Memory B cell (primary cell): ENCODE measurements at regions not wholly inside any gene's neighbourhood (a gene's known extent, or its start where the extent isn't known, plus 50 kb on each side); places are given as distances from the start of the nearest gene placed in this dataset.

Experiments
- ATAC-seq: fragments of 150-1000 bp; cut with Tn5 transposase; 2 replicates; pipeline ENCODE4 v1.10.0; 2021; ENCODE audit warnings: low read depth, mild to moderate bottlenecking, moderate library complexity
- DNase-seq, 2 donors: peaks; one replicate each; pipeline ENCODE4 v3.0.0; 2022; ENCODE audit warnings: low spot score in 2 of 2
- H3K27ac Mint-ChIP-seq: one replicate; pipeline ENCODE4 v1.8.0; 2022; ENCODE audit warnings: mild to moderate bottlenecking, moderate library complexity, mixed read lengths
- H3K27me3 Mint-ChIP-seq: one replicate; pipeline ENCODE4 v1.8.0; 2022; ENCODE audit warnings: mixed read lengths
- H3K36me3 Mint-ChIP-seq: one replicate; pipeline ENCODE4 v1.8.0; 2022; ENCODE audit warnings: mild to moderate bottlenecking, mixed read lengths
- H3K4me1 Mint-ChIP-seq: one replicate; pipeline ENCODE4 v1.8.0; 2022; ENCODE audit warnings: mixed read lengths
- H3K4me3 Mint-ChIP-seq: one replicate; pipeline ENCODE4 v1.8.0; 2022; ENCODE audit warnings: mild to moderate bottlenecking, moderate library complexity, mixed read lengths
- H3K9me3 Mint-ChIP-seq: one replicate; pipeline ENCODE4 v1.8.0; 2022; ENCODE audit warnings: mixed read lengths

DNA sequence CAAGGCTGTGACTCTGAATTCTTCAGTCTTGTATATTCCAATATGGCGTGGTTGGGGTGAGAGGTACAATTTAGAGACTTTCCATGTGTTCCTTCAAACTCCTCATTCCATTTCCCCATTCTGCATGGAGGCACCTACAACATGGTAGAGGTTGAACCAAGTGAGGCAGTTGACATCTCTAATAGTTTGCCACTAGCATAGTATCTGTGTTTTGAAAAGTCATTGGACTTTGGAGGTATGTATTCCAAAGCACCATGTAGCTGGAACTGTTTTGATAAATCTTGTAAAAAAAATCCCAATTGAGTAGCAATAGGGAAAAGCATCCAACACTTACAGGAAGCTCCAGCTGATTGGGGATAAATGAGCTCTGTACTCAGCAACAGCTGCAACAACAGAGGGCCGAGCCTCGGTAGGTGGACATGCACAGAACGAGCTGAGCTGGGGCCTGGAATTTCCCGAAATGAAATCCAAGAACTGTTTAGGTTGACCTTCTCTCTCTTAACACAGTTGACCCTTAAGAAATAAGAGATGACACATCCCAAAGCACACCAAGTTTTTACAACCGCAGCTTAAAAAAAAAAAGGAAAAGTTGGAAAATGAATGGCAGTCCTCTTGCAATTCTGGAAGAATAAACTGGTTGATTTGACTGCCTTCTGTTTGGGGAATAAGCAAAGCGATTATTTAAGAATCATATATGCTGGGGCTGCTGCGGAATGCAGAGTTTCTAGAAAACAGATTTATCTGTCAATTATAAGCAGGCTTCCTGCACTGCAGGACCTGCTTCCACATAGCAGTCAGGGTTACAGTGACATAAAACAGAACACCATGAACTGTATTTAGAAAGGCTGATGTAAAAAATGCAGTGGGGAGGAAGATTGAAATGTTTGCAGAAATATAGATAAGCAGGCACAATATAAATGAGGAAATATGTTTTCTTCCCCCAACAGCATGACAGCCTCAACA is 194.6 kb upstream of the KRR1 start:
- ATAC-seq, result no peak
- Mint-ChIP-seq H3K9me3 (no peaks in the 10 kb centered on the region), H3K27me3 (no peaks in the 10 kb centered on the region), H3K27ac (no peak overlapping the region), H3K4me1 (peaks cover 8% of the 10 kb centered on the region), H3K4me3 (no peak overlapping the region), H3K36me3 (no peaks in the 10 kb centered on the region)
- DNase-seq, result no peak

DNA sequence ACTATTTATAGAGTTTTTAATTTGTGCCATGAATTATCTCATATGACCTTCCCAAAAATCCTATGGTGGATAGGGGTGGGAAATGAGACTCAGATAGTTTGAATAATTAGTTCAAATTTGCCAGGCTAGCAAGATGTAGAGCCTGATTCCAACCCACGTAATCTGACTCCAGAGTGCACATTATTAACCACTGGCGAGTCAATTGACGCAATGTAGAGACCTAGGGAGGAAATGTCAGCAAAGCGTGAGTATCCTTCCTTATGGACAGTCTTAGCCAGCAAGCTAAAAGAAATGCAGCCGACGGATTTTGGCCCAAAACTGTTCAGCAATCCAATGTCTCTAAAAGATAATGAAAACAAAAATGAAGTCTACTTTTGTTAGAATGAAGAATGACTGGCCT is 193.3 kb upstream of the KRR1 start:
- peaks cover 8% of the 10 kb centered on the region for H3K4me1 Mint-ChIP-seq

DNA sequence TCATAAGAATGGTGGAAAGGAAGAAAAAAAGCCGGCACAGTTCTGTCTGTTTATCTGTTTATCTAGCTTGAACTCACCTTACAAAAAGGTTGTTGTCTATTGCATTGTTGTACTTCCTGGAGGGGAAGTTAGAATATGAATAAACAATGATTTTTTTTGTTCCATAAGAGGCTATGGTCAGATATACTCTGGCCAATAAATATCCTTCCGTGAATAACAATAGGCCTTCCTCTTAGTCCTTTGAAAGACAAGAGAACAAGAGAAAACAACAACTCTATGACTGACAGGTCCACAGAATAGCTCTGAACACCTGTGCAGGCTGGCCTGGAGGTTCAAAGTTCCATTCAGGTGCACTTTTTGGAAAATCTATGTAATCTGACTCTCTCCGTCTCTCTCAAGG is 192.8 kb upstream of the KRR1 start:
- Mint-ChIP-seq H3K27ac (no peak overlapping the region), H3K36me3 (no peaks in the 10 kb centered on the region), H3K27me3 (peaks cover 1% of the 10 kb centered on the region), H3K4me1 (peaks cover 8% of the 10 kb centered on the region), H3K4me3 (no peak overlapping the region), H3K9me3 (no peaks in the 10 kb centered on the region)
- DNase-seq, result no peak
- ATAC-seq, result no peak

More for the DNA sequence above, 193.3 kb upstream of the KRR1 start:
- ATAC-seq (no peak), DNase-seq (no peak)
- Mint-ChIP-seq H3K4me3 (no peak overlapping the region), H3K36me3 (no peaks in the 10 kb centered on the region), H3K27me3 (peaks cover 1% of the 10 kb centered on the region), H3K9me3 (no peaks in the 10 kb centered on the region), H3K27ac (no peak overlapping the region)

DNA sequence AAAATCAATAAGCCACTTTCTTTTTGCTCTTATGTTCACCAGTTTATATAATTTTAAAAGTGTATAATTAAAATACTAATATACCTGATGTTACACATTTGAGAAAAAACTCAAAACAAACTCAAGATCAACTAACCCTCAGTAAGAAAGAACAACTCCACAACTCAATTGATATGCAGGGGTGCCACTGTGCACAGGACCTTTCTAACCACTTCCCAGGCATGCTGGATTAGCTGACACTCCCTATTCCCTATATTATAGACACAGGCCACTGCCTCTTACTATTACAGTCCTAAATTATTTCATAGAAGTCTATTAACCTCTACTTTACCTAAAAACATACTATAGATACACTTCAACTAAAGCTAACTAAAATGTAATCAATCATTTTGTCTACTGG is 191.7 kb upstream of the KRR1 start:
- DNase-seq (no peak), ATAC-seq (no peak)
- no peak overlapping the region for H3K4me3 Mint-ChIP-seq
- H3K9me3 Mint-ChIP-seq, result no peaks in the 10 kb centered on the region
- H3K27ac Mint-ChIP-seq, result no peak overlapping the region
- H3K4me1 Mint-ChIP-seq, result peaks cover 8% of the 10 kb centered on the region
- peaks cover 1% of the 10 kb centered on the region for H3K27me3 Mint-ChIP-seq
- no peaks in the 10 kb centered on the region for H3K36me3 Mint-ChIP-seq

DNA sequence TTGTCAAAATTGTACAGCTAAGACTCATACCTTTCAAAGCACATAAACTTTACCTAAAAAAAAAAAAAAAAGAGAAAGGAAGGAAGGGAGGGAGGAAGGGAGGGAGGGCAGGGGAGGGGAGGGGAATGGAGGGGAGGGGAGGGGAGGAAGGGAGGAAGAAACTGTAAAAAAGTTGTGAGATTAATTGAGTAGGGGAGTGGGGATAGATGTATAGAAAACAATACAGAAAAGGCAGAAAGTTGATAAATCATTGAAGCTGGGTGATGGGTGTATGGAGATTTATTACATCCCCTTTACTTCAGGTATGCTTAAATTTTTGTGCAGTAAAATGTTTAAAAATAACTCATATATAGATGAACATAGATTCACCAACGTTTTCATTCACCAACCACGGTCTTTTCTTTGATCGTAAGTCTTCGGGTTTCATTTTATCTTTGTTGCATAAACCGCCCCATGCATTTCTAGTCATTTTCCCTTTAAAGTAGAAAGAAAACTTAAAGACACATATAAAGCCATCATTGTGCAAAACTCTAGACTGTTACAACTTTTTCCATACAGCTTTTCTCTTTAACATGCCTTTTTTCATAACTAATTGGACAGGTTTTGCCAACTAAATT is 191.2 kb upstream of the KRR1 start:
- H3K27me3 Mint-ChIP-seq, result peaks cover 1% of the 10 kb centered on the region
- ATAC-seq (no peak), DNase-seq (no peak)
- no peaks in the 10 kb centered on the region for H3K9me3 Mint-ChIP-seq
- H3K36me3 Mint-ChIP-seq, result no peaks in the 10 kb centered on the region
- peaks cover 8% of the 10 kb centered on the region for H3K4me1 Mint-ChIP-seq
- no peak overlapping the region for H3K27ac Mint-ChIP-seq
- no peak overlapping the region for H3K4me3 Mint-ChIP-seq

DNA sequence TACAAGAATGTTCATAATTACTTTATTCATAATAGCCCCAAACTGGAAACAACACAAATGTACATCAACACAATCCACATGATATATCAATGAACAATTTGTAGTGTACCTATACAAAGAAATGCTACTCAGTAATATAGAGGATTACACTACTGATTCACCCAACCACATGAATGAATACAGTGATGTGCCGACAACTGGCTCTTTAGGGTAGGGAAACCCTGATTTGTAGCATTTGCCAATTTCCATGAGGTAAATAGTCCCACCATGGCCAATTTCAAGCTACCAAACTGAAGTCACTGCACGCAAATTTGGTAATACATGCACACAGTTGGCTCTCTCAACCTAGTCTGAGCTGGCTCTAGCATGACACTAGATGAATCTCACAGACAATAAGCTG is 190.4 kb upstream of the KRR1 start:
- Mint-ChIP-seq H3K4me3 (no peak overlapping the region), H3K36me3 (no peaks in the 10 kb centered on the region), H3K27me3 (peaks cover 1% of the 10 kb centered on the region), H3K4me1 (peaks cover 7% of the 10 kb centered on the region), H3K9me3 (no peaks in the 10 kb centered on the region), H3K27ac (no peak overlapping the region)
- no peak for ATAC-seq
- no peak for DNase-seq

DNA sequence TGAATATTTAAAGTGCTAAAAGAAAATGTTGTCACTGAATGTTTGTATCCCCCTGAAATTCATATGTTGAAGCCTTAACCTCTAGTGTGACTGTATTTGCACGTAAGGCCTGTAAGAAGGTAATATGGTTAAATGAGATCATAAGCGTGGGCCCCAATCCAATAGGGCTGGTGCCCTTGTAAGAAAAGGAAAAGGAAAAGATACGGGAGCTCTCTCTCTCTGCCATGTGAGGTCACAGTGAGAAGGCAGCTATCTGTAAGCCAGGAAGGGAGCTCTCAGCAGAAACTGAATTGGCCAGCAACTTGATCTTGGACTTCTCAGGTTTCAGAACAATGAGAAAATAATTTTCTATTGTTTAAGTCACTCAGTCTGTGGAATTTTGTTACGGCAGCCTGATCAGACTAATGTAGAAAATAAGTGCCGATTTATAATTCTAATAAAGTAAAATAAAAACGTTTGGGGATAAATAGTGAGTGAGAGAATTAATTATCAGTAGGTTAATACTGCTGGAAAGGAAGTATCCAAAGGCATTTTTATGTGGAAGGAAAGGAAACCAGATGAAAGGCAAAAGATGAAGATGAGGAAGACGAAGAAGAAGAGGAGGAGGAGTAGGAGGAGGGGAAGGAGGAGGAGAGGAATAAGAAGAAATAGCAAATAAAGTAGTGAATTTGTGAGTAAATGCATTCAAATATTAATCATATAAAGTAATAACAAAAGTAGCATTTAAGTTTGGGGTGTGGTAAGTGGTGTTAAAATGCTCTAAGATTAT is 188.5 kb upstream of the KRR1 start:
- no peak for DNase-seq
- H3K4me3 Mint-ChIP-seq, result no peak overlapping the region
- no peak overlapping the region for H3K27ac Mint-ChIP-seq
- no peaks in the 10 kb centered on the region for H3K9me3 Mint-ChIP-seq
- no peak for ATAC-seq
- H3K27me3 Mint-ChIP-seq, result peaks cover 1% of the 10 kb centered on the region
- H3K4me1 Mint-ChIP-seq, result peaks cover 6% of the 10 kb centered on the region
- H3K36me3 Mint-ChIP-seq, result no peaks in the 10 kb centered on the region

DNA sequence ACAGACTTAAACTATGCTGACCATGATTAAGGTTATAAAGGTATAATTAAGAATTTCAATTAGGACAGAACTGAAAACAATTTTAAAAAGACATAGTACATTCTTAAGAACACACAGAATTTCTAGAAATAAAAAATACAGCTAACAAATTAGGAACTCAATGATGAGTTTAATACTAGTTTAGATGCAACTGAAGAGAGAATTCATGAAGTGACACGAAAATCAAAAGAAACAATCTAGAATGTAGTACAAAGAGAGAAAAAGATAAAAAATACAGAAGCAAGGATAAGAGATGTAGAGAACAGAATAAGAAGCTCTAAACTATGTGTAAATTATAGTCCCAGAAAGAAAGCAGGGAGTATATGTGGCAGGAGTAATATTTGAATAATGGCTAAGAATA is 187.8 kb upstream of the KRR1 start:
- Mint-ChIP-seq H3K36me3 (no peaks in the 10 kb centered on the region), H3K9me3 (no peaks in the 10 kb centered on the region), H3K4me1 (peaks cover 6% of the 10 kb centered on the region), H3K4me3 (no peak overlapping the region), H3K27me3 (peaks cover 1% of the 10 kb centered on the region), H3K27ac (no peak overlapping the region)
- DNase-seq (no peak), ATAC-seq (no peak)

DNA sequence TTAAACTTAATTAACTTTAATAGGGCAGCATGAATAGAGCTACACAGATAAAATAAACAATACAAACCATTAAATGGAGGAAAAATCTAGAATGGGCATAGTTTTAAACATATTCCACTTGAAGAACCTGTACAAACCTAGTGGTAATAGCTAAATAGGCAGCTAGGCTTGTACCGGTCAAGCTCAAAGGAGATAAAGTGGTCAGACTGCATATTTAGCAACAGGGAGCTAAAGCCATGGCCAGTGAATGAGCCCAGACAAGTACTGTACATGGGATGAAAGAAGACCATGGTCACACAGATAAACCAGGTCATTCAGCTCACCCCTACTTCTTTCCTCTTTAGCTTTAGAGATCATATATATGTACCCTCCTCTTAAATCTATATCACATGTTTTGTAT is 186.6 kb upstream of the KRR1 start:
- no peak overlapping the region for H3K4me3 Mint-ChIP-seq
- no peak for ATAC-seq
- no peak for DNase-seq
- peaks cover 1% of the 10 kb centered on the region for H3K27me3 Mint-ChIP-seq
- peaks cover 6% of the 10 kb centered on the region for H3K4me1 Mint-ChIP-seq
- no peaks in the 10 kb centered on the region for H3K36me3 Mint-ChIP-seq
- H3K9me3 Mint-ChIP-seq, result no peaks in the 10 kb centered on the region
- no peak overlapping the region for H3K27ac Mint-ChIP-seq

DNA sequence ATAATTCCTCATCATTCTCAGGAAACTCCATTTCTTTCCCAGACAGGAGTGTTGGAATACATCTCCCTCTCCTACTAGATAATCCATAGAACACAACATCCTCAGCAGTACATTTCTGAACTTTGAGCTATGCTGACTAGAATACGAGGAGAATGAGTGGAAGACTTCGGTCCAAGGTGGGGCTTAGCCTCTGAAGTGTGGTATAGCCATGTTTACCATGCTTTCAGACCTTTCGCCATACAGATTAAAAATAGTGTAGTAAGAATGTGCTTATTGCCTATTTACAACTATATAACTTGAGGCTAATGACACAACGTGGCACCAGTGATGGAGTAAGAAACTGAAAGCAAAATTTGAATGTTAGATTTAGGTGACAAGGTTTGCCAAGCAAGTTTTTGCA is 184.5 kb upstream of the KRR1 start:
- ATAC-seq, result no peak
- peaks cover 1% of the 10 kb centered on the region for H3K27me3 Mint-ChIP-seq
- H3K9me3 Mint-ChIP-seq, result no peaks in the 10 kb centered on the region
- no peaks in the 10 kb centered on the region for H3K36me3 Mint-ChIP-seq
- no peak overlapping the region for H3K27ac Mint-ChIP-seq
- no peak for DNase-seq
- peaks cover 6% of the 10 kb centered on the region for H3K4me1 Mint-ChIP-seq
- H3K4me3 Mint-ChIP-seq, result no peak overlapping the region

DNA sequence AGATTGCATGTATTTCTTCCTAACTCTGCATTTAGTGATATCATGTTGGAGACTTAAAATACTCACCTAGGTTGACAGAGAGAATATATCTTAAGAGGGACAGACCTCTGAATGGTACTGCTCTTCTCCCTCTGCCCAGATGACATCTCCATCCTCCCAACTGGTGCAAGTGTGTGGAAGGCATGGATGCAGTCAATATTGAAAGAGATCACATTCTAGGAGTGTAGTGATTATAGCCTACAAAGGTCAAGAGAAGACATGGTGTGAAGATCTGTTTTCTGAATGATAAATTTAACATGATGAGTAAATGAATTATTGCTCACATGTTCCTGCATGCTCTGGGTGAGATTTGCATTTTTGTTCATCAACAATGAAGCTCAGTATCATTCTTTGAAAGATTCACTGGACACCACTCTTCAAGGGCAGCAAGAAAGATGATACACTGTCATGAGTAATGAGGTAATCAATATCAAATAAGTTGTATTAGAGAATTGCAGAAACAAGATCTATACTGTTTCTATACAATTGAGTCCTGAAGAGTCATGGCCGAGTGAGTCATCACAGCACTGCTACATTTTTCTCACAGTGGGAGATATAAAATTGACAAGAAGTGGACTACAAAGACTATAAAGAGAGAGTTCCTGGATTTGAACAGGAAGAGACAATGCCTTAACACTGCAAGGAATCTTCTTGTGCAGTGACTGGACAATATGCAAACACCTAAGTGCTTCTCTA is 183.3 kb upstream of the KRR1 start:
- no peak overlapping the region for H3K27ac Mint-ChIP-seq
- no peaks in the 10 kb centered on the region for H3K27me3 Mint-ChIP-seq
- DNase-seq (no peak), ATAC-seq (no peak)
- H3K4me1 Mint-ChIP-seq, result peaks cover 6% of the 10 kb centered on the region
- H3K9me3 Mint-ChIP-seq, result no peaks in the 10 kb centered on the region
- H3K4me3 Mint-ChIP-seq, result no peak overlapping the region
- no peaks in the 10 kb centered on the region for H3K36me3 Mint-ChIP-seq

DNA sequence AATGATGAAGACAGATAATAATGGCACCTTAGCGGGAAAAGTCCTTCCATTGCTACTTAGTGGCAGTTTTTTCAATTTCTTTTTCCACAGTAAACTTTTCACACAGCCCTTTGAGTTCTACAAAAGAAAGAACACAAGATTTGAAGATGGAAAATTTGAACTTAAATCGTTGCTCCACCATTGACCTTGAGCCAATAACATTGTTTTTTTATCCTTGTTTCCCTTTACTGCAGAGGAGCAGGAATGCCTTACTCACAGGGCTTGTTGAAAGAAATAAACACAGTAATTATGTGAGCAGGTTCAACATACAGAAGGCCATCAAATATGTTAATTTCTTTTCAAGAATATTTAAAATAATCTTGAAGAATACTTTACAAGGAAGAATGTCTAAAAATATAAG is 181.5 kb upstream of the KRR1 start:
- ATAC-seq (no peak), DNase-seq (no peak)
- peaks cover 6% of the 10 kb centered on the region for H3K4me1 Mint-ChIP-seq
- H3K27me3 Mint-ChIP-seq, result no peaks in the 10 kb centered on the region
- H3K9me3 Mint-ChIP-seq, result no peaks in the 10 kb centered on the region
- H3K4me3 Mint-ChIP-seq, result no peak overlapping the region
- H3K27ac Mint-ChIP-seq, result no peak overlapping the region
- no peaks in the 10 kb centered on the region for H3K36me3 Mint-ChIP-seq

DNA sequence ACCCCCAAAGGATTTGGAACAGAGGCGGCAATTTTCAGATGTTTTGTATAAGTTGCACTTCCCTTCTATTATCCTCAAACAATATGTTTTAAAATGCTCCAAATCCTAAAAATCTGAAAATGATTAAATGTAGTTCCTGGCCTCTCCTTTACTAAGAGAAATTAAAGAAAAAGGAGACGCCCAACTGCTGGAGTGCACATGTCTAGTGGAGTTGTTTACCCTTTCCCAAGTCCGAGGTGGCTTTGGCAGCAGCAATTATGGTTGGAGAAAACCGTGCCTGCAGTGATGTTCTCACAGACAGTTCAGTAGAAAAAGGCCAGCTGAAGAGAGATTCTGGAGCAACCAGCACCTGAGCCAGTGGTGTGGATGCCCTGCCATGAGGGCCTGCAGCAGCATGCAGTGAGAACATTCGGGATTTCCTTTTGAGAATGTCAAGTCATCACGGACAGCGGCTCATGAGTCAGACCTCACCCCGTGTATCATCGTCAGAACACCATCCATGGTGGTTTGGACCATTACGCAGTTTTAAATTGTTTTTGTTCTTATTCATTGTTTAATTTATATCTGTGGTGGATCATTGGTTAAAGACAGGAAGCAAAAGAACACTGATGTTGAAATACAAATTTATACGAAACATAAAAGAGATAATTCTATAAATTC is 179.0 kb upstream of the KRR1 start:
- DNase-seq (no peak), ATAC-seq (no peak)
- Mint-ChIP-seq H3K4me1 (peaks cover under 1% of the 10 kb centered on the region), H3K4me3 (no peak overlapping the region), H3K9me3 (no peaks in the 10 kb centered on the region), H3K27me3 (no peaks in the 10 kb centered on the region), H3K27ac (no peak overlapping the region), H3K36me3 (no peaks in the 10 kb centered on the region)
